Upper lobe of left lung (tissue), 6 donors: ENCODE measurements at regions not wholly inside any gene's neighbourhood (a gene's known extent, or its start where the extent isn't known, plus 50 kb on each side); places are given as distances from the start of the nearest gene placed in this dataset.
A peak's percentile ranks its signal among the peaks of the same experiment; 100 is the strongest.

ENCODE experiments used
- ATAC-seq, 2 donors: fragments of 200-7000 bp; cut with Tn5 transposase; one replicate each; pipeline ENCODE4 v1.9.1; 2022; ENCODE audit warnings: mild to moderate bottlenecking in 2 of 2, moderate library complexity in 2 of 2; ENCODE audit not compliant: low FRiP score in 2 of 2
- DNase-seq, 2 donors: peaks; one replicate each; pipeline ENCODE4 v3.0.0-alpha.2; 2019 to 2020
- H3K27ac ChIP-seq, 4 donors: fragments of 200-600 bp; sonication (generic); one replicate each; pipeline ENCODE4 v1.5.1; 2016 to 2019
- H3K27me3 ChIP-seq, 4 donors: fragments of 200-600 bp; sonication (generic); one replicate each; pipeline ENCODE4 v1.5.1; 2017 to 2019
- H3K36me3 ChIP-seq, 4 donors: fragments of 200-600 bp; sonication (generic); one replicate each; pipeline ENCODE4 v1.5.1; 2016 to 2019
- H3K4me1 ChIP-seq, 4 donors: fragments of 200-600 bp; sonication (generic); one replicate each; pipeline ENCODE4 v1.5.1; 2018 to 2019
- H3K4me3 ChIP-seq, 4 donors: fragments of 200-600 bp; sonication (generic); one replicate each; pipeline ENCODE4 v1.5.1; 2017 to 2019; ENCODE audit warnings: mild to moderate bottlenecking in 2 of 4, moderate library complexity in 1 of 4
- H3K9me3 ChIP-seq, 4 donors: fragments of 200-600 bp; sonication (generic); one replicate each; pipeline ENCODE4 v1.5.1; 2018 to 2019
- EP300 ChIP-seq, 4 donors: sonication (generic); formaldehyde crosslinking; IDR thresholded peaks; one replicate each; pipeline ENCODE4 v1.5.1; 2017; ENCODE audit warnings: antibody characterized with exemption in 4 of 4, control low read depth in 2 of 4
- POLR2A ChIP-seq, 4 donors: fragments of 450-650 bp; IDR thresholded peaks; one replicate each; pipeline ENCODE4 v1.5.1; 2016 to 2017; ENCODE audit warnings: antibody characterized with exemption in 4 of 4, mild to moderate bottlenecking in 2 of 4
- POLR2AphosphoS5 ChIP-seq, 2 donors: sonication (generic); formaldehyde crosslinking; IDR thresholded peaks; one replicate each; pipeline ENCODE4 v1.5.1; 2017; ENCODE audit warnings: antibody characterized with exemption in 2 of 2
- WGBS, 2 donors: methylation state at CpG; one replicate each; pipeline ENCODE4 v1.1.5; 2017 to 2018; 5-methylcytosine and 5-hydroxymethylcytosine counted together
- TF ChIP-seq, protein P1 (sequence below), 6 experiments: fragments of 450-650 bp in 4 of 6; fragments of 200-600 bp in 2 of 6; sonication (generic) in 2 of 6; IDR thresholded peaks; one replicate each; pipeline ENCODE4 v1.5.1; 2016 to 2019; ENCODE audit warnings: antibody characterized with exemption in 6 of 6
- donor health status: DM: no; HTN: no; CAD: no; lungs with moderate emphysema.
- donor health status: DM: no; HTN: yes; CAD: no; lungs with severe emphysema.

DNA sequence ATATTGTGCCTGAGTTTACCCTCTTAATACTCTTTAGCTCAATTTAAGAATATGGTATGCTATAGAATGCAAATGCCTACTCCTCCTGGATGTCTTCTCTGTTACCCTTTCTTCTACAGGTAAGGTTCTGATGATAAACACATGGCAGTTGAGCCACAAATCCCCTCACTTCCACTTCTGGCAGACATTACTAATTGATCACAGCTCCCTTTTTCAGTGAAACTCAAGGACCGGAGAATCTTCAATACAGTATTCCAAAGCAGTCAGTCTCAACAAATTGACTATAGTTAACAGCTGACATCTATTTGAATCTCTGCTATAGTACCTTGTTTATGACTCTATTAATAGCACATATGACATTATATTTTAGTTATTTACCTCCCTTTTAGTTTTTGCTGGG lies 232.1 kb upstream of the ADAMTS9 start:
- WGBS, 2 donors, result 91 to 100% methylated on average over 1 of the region's 1 CpG
- no peak for TF ChIP-seq EP300 (IDR thresholded peaks at IDR 0.05)
- no peak for TF ChIP-seq POLR2A (IDR thresholded peaks at IDR 0.05)
- no peak for TF ChIP-seq POLR2AphosphoS5 (IDR thresholded peaks at IDR 0.05)
- TF ChIP-seq, protein P1, sequence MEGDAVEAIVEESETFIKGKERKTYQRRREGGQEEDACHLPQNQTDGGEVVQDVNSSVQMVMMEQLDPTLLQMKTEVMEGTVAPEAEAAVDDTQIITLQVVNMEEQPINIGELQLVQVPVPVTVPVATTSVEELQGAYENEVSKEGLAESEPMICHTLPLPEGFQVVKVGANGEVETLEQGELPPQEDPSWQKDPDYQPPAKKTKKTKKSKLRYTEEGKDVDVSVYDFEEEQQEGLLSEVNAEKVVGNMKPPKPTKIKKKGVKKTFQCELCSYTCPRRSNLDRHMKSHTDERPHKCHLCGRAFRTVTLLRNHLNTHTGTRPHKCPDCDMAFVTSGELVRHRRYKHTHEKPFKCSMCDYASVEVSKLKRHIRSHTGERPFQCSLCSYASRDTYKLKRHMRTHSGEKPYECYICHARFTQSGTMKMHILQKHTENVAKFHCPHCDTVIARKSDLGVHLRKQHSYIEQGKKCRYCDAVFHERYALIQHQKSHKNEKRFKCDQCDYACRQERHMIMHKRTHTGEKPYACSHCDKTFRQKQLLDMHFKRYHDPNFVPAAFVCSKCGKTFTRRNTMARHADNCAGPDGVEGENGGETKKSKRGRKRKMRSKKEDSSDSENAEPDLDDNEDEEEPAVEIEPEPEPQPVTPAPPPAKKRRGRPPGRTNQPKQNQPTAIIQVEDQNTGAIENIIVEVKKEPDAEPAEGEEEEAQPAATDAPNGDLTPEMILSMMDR (IDR thresholded peaks at IDR 0.05), result no peak

DNA sequence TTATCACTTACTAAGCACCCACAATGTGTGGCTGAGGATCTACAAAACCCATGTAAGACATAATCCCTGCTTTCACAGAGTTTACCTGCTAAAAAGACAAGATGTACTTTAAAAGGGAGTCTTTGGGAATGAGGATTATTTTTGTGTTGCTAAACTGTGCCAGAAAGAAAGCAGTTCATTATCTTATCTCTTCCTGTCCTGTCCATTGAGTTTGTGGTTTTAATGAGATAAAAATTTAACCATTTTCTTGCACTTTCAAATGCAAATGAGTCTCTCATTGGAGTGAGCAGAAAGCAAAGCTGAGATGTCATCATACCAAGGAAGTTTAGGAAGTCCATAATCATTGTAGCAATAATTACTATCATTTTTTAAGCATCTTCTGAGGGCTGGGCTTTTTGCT lies 231.2 kb upstream of the ADAMTS9 start:
- Histone ChIP-seq H3K36me3 (no peaks in the 10 kb centered on the region), H3K27ac (no peak overlapping the region), H3K27me3 (no peaks in the 10 kb centered on the region), H3K9me3 (no peaks in the 10 kb centered on the region), H3K4me1 (peaks cover 0 to 17% (median 5%) of the 10 kb centered on the region in 4 donors), H3K4me3 (no peak overlapping the region)
- DNase-seq, result no peak
- no peak for ATAC-seq
- TF ChIP-seq, protein P1 (IDR thresholded peaks at IDR 0.05), result no peak
- TF ChIP-seq POLR2A (IDR thresholded peaks at IDR 0.05) (no peak), EP300 (IDR thresholded peaks at IDR 0.05) (no peak), POLR2AphosphoS5 (IDR thresholded peaks at IDR 0.05) (no peak)

More for the DNA sequence above, 232.1 kb upstream of the ADAMTS9 start:
- peaks cover 0 to 17% (median 5%) of the 10 kb centered on the region in 4 donors for H3K4me1 ChIP-seq
- no peaks in the 10 kb centered on the region for H3K9me3 ChIP-seq
- no peak overlapping the region for H3K4me3 ChIP-seq
- H3K36me3 ChIP-seq, result no peaks in the 10 kb centered on the region
- ATAC-seq (no peak), DNase-seq (no peak)
- H3K27me3 ChIP-seq, result no peaks in the 10 kb centered on the region
- H3K27ac ChIP-seq, result no peak overlapping the region

DNA sequence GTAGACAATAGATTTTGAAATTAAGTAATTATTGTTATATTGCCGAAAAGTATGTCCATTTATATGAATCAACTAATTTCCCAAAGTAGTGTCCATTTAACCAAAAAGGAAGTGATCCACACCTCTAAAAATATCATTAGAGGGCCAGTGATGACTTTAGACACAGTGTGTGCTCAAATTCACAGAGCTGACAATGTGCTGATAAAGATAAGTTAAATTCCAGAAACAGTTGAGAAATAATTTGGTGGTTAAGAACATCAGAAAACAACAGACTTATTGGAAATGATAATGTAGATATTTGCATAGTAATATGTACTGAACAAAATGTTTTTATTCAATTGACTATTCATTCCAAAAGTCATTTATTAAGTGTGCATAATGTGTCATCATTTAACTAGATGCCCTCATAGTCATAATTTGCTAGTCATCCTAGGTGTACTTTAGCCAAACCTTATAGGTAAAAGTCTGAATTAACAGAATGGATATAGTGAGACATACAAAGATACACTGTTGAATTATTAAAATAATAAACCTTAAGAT lies 230.2 kb upstream of the ADAMTS9 start:
- ATAC-seq, result no peak
- no peak overlapping the region for H3K27ac ChIP-seq
- H3K9me3 ChIP-seq, result no peaks in the 10 kb centered on the region
- 78 to 80% methylated on average over 1 of the region's 1 CpG for WGBS, 2 donors
- H3K4me3 ChIP-seq, result no peak overlapping the region
- TF ChIP-seq, protein P1 (IDR thresholded peaks at IDR 0.05), result no peak
- TF ChIP-seq EP300 (IDR thresholded peaks at IDR 0.05) (peak in 1 of 4 donors; percentile 56), POLR2A (IDR thresholded peaks at IDR 0.05) (no peak), POLR2AphosphoS5 (IDR thresholded peaks at IDR 0.05) (no peak)
- DNase-seq, result no peak
- no peaks in the 10 kb centered on the region for H3K27me3 ChIP-seq
- peaks cover 0 to 17% (median 5%) of the 10 kb centered on the region in 4 donors for H3K4me1 ChIP-seq
- H3K36me3 ChIP-seq, result no peaks in the 10 kb centered on the region

DNA sequence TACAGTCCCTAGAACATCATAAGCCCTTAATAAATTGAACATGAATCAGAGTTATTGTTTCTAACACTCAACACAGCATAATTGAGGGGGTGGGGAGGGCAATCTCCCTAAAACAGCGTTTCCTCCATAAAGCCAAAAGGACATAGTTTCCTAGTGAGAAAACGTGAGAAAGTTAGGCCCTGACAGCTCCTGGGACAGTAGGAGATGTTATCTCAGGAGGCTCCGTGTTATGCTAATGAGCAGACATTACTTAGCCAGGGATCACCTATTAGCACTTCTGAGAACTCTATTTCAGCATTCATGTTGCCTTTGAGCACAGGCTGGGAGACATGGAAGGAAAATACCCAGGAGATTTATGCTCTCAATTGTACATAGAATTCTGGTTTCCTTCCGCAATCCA lies 229.1 kb upstream of the ADAMTS9 start:
- DNase-seq (no peak), ATAC-seq (no peak)
- Histone ChIP-seq H3K27ac (no peak overlapping the region), H3K4me3 (no peak overlapping the region), H3K4me1 (peaks cover 0 to 17% (median 5%) of the 10 kb centered on the region in 4 donors), H3K27me3 (no peaks in the 10 kb centered on the region), H3K9me3 (no peaks in the 10 kb centered on the region), H3K36me3 (no peaks in the 10 kb centered on the region)
- TF ChIP-seq, protein P1 (IDR thresholded peaks at IDR 0.05), result no peak
- TF ChIP-seq EP300 (IDR thresholded peaks at IDR 0.05) (no peak), POLR2A (IDR thresholded peaks at IDR 0.05) (no peak), POLR2AphosphoS5 (IDR thresholded peaks at IDR 0.05) (no peak)
- 69 to 76% methylated on average over 4 of the region's 4 CpGs for WGBS, 2 donors

DNA sequence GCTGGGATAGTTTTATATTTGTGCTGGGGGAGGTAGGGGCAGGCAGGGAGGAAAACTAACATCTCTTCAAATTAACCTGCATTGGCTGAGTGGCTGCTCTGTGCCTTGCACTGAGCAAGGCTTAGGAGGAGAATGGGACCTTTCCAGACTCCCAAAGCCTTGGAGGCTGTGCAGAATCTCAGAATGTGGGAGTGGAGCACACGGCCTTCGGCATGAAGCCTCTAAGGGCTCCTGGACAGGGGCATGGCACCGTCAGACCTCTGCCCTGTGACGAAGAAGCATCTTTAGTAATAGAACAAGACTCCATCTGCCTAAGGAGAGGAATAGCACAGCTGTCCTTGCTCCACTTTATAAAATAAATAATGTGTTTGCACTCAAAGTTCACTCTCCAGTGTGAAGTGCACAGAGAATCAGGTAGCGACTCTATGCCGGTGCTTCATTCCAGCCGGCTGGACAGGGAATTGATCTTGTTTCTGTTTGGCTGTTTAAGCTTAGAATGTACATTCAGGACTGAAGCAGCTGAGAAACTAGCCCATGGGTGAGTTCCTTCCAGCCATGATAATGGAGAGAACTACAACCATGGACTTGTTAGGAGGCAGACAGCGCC lies 228.5 kb upstream of the ADAMTS9 start:
- ATAC-seq, result no peak
- Histone ChIP-seq H3K9me3 (peaks cover 0 to 2% (median 0%) of the 10 kb centered on the region in 4 donors), H3K27ac (no peak overlapping the region), H3K27me3 (no peaks in the 10 kb centered on the region), H3K4me1 (peaks cover 0 to 17% (median 5%) of the 10 kb centered on the region in 4 donors), H3K36me3 (no peaks in the 10 kb centered on the region), H3K4me3 (no peak overlapping the region)
- TF ChIP-seq, protein P1 (IDR thresholded peaks at IDR 0.05), result no peak
- no peak for DNase-seq
- 79 to 84% methylated on average over 8 of the region's 8 CpGs for WGBS, 2 donors
